H1 (cell line): ENCODE measurements at regions not wholly inside any gene's neighbourhood (a gene's known extent, or its start where the extent isn't known, plus 50 kb on each side); places are given as distances from the start of the nearest gene placed in this dataset.

Experiments
- E2F6 ChIP-seq: IDR thresholded peaks from 2 replicates; pipeline ENCODE4 v1.6.1; 2012; ENCODE audit warnings: inconsistent platforms
- EZH2 ChIP-seq: fragments of 200-600 bp; sonication (generic); IDR thresholded peaks from 2 replicates; pipeline ENCODE4 v1.7.1; 2012; ENCODE audit warnings: low read depth, mild to moderate bottlenecking, moderate library complexity, low read length, inconsistent platforms; ENCODE audit not compliant: severe bottlenecking
- HDAC2 ChIP-seq, 2 experiments: fragments of 300-600 bp in 1 of 2; sonication (generic) in 1 of 2; IDR thresholded peaks; 2 replicates each; pipeline ENCODE4 v1.6.1; 2011 to 2012; ENCODE audit warnings: low read depth in 2 of 2, low read length in 2 of 2, mild to moderate bottlenecking in 2 of 2, moderate library complexity in 2 of 2, borderline replicate concordance in 1 of 2, inconsistent platforms in 1 of 2
- NANOG ChIP-seq: IDR thresholded peaks from 2 replicates; pipeline ENCODE4 v1.6.1; 2011; ENCODE audit warnings: low read length, low read depth, mild to moderate bottlenecking, inconsistent platforms; ENCODE audit not compliant: insufficient read depth, poor library complexity, severe bottlenecking
- RBBP5 ChIP-seq: IDR thresholded peaks from 2 replicates; pipeline ENCODE4 v1.7.1; 2012; ENCODE audit warnings: low read depth, mild to moderate bottlenecking, inconsistent platforms, low read length, moderate library complexity, borderline replicate concordance
- TF ChIP-seq, protein P1 (sequence below): fragments of 300-600 bp; sonication (generic); IDR thresholded peaks from 2 replicates; pipeline ENCODE4 v1.7.1; 2012; ENCODE audit warnings: low read length, moderate library complexity, mild to moderate bottlenecking, inconsistent platforms; ENCODE audit not compliant: insufficient replicate concordance

- TF ChIP-seq, protein P1, sequence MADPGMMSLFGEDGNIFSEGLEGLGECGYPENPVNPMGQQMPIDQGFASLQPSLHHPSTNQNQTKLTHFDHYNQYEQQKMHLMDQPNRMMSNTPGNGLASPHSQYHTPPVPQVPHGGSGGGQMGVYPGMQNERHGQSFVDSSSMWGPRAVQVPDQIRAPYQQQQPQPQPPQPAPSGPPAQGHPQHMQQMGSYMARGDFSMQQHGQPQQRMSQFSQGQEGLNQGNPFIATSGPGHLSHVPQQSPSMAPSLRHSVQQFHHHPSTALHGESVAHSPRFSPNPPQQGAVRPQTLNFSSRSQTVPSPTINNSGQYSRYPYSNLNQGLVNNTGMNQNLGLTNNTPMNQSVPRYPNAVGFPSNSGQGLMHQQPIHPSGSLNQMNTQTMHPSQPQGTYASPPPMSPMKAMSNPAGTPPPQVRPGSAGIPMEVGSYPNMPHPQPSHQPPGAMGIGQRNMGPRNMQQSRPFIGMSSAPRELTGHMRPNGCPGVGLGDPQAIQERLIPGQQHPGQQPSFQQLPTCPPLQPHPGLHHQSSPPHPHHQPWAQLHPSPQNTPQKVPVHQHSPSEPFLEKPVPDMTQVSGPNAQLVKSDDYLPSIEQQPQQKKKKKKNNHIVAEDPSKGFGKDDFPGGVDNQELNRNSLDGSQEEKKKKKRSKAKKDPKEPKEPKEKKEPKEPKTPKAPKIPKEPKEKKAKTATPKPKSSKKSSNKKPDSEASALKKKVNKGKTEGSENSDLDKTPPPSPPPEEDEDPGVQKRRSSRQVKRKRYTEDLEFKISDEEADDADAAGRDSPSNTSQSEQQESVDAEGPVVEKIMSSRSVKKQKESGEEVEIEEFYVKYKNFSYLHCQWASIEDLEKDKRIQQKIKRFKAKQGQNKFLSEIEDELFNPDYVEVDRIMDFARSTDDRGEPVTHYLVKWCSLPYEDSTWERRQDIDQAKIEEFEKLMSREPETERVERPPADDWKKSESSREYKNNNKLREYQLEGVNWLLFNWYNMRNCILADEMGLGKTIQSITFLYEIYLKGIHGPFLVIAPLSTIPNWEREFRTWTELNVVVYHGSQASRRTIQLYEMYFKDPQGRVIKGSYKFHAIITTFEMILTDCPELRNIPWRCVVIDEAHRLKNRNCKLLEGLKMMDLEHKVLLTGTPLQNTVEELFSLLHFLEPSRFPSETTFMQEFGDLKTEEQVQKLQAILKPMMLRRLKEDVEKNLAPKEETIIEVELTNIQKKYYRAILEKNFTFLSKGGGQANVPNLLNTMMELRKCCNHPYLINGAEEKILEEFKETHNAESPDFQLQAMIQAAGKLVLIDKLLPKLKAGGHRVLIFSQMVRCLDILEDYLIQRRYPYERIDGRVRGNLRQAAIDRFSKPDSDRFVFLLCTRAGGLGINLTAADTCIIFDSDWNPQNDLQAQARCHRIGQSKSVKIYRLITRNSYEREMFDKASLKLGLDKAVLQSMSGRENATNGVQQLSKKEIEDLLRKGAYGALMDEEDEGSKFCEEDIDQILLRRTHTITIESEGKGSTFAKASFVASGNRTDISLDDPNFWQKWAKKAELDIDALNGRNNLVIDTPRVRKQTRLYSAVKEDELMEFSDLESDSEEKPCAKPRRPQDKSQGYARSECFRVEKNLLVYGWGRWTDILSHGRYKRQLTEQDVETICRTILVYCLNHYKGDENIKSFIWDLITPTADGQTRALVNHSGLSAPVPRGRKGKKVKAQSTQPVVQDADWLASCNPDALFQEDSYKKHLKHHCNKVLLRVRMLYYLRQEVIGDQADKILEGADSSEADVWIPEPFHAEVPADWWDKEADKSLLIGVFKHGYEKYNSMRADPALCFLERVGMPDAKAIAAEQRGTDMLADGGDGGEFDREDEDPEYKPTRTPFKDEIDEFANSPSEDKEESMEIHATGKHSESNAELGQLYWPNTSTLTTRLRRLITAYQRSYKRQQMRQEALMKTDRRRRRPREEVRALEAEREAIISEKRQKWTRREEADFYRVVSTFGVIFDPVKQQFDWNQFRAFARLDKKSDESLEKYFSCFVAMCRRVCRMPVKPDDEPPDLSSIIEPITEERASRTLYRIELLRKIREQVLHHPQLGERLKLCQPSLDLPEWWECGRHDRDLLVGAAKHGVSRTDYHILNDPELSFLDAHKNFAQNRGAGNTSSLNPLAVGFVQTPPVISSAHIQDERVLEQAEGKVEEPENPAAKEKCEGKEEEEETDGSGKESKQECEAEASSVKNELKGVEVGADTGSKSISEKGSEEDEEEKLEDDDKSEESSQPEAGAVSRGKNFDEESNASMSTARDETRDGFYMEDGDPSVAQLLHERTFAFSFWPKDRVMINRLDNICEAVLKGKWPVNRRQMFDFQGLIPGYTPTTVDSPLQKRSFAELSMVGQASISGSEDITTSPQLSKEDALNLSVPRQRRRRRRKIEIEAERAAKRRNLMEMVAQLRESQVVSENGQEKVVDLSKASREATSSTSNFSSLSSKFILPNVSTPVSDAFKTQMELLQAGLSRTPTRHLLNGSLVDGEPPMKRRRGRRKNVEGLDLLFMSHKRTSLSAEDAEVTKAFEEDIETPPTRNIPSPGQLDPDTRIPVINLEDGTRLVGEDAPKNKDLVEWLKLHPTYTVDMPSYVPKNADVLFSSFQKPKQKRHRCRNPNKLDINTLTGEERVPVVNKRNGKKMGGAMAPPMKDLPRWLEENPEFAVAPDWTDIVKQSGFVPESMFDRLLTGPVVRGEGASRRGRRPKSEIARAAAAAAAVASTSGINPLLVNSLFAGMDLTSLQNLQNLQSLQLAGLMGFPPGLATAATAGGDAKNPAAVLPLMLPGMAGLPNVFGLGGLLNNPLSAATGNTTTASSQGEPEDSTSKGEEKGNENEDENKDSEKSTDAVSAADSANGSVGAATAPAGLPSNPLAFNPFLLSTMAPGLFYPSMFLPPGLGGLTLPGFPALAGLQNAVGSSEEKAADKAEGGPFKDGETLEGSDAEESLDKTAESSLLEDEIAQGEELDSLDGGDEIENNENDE = no peak
- no peak for TF ChIP-seq HDAC2 (IDR thresholded peaks at IDR 0.05; ENCODE audit: borderline replicate concordance in 1 of 2, low read depth in 2 of 2, low read length in 2 of 2)
- TF ChIP-seq RBBP5 = no peak
- TF ChIP-seq E2F6 = no peak
- no peak for TF ChIP-seq NANOG
- no peak for TF ChIP-seq EZH2
Measured at GRCh38 chr11:29657709-29658108, 359.1 kb downstream of the KCNA4 start (continued).
